GM12878 (cell line): ENCODE measurements at regions not wholly inside any gene's neighbourhood (a gene's known extent, or its start where the extent isn't known, plus 50 kb on each side); places are given as distances from the start of the nearest gene placed in this dataset.

Experiments
- ATAC-seq: fragments of 200-7000 bp; cut with Tn5 transposase; 3 replicates; pipeline ENCODE4 v1.9.1; 2020; ENCODE audit warnings: mild to moderate bottlenecking, moderate library complexity
- BruUV-seq: library from RNA; stranded (reverse); fragments of 400-500 nt; replicated peaks from 2 replicates; lab custom pipeline; 2021; lab: Mats Ljungman, UMichigan
- CTCF ChIA-PET: fragments of 300-600 bp; sonication (Branson Sonifier 250); formaldehyde crosslinking; extraction: SDS; loops from one replicate; lab custom pipeline; 2021; ENCODE audit warnings: inconsistent platforms; lab: Yijun Ruan, JAX
- POLR2A ChIA-PET: fragments of 350-600 bp; formaldehyde crosslinking; extraction: SDS; loops from one replicate; lab custom pipeline; 2021; ENCODE audit warnings: inconsistent platforms; lab: Charles Lee
- RAD21 ChIA-PET: fragments of 300-600 bp; sonication (Branson Sonifier 250); formaldehyde crosslinking; loops from one replicate; lab custom pipeline; 2023; ENCODE audit warnings: antibody characterized with exemption; ENCODE audit not compliant: unreplicated experiment; lab: Charles Lee
- SMC1A ChIA-PET: fragments of 300-600 bp; sonication (Branson Sonifier 250); formaldehyde crosslinking; loops from one replicate; lab custom pipeline; 2023; ENCODE audit not compliant: unreplicated experiment, uncharacterized antibody; lab: Charles Lee
- DNase-seq: peaks from one replicate; pipeline ENCODE4 v3.0.0-alpha.2; 2011; ENCODE audit warnings: low read depth, low spot score
- FAIRE-seq: peaks from 3 replicates; lab custom pipeline; 2011; peaks lifted over from hg19 to GRCh38; lab: Jason Lieb, UNC
- H2AFZ ChIP-seq: 2 replicates; pipeline ENCODE4 v1.6.0; 2011; ENCODE audit warnings: low read depth, low read length, control low read depth; ENCODE audit not compliant: control insufficient read depth
- H3K27ac ChIP-seq: 2 replicates; pipeline ENCODE4 v1.5.1; 2011; ENCODE audit warnings: control low read depth; ENCODE audit not compliant: control insufficient read depth, insufficient read depth
- H3K27me3 ChIP-seq, 2 experiments: replicated peaks in 1 of 2; 2 replicates each; pipeline versions ENCODE4 v1.6.0 to v1.6.1; 2011; ENCODE audit warnings: low read length in 1 of 2; ENCODE audit not compliant: control insufficient read depth in 2 of 2, insufficient read depth in 2 of 2
- H3K36me3 ChIP-seq, 2 experiments: 2 replicates each; pipeline ENCODE4 v1.5.1; 2011; ENCODE audit warnings: low read length in 1 of 2; ENCODE audit not compliant: control insufficient read depth in 2 of 2, insufficient read depth in 2 of 2
- H3K4me1 ChIP-seq: 2 replicates; pipeline ENCODE4 v1.6.1; 2011; ENCODE audit warnings: mild to moderate bottlenecking, low read length, moderate library complexity, mixed read lengths; ENCODE audit not compliant: control insufficient read depth, insufficient read depth
- H3K4me2 ChIP-seq: 2 replicates; pipeline ENCODE4 v1.6.0; 2011; ENCODE audit warnings: control low read depth; ENCODE audit not compliant: control insufficient read depth, insufficient read depth
- H3K4me3 ChIP-seq: fragments of 200-600 bp; sonication (generic); 2 replicates; pipeline ENCODE4 v1.5.1; 2016
- H3K79me2 ChIP-seq: 2 replicates; pipeline ENCODE4 v1.6.0; 2011; ENCODE audit warnings: low read length; ENCODE audit not compliant: control insufficient read depth, insufficient read depth
- H3K9ac ChIP-seq: 2 replicates; pipeline ENCODE4 v1.8.0; 2011; ENCODE audit warnings: low read length, control low read depth, mixed read lengths; ENCODE audit not compliant: control insufficient read depth, insufficient read depth
- H3K9me3 ChIP-seq: replicated peaks from 3 replicates; pipeline ENCODE4 v1.5.1; 2011; ENCODE audit warnings: mild to moderate bottlenecking, low read length; ENCODE audit not compliant: control insufficient read depth, insufficient read depth
- H4K20me1 ChIP-seq: 2 replicates; pipeline ENCODE4 v1.6.0; 2011; ENCODE audit not compliant: control insufficient read depth, insufficient read depth
- CBFB ChIP-seq: IDR thresholded peaks from 2 replicates; pipeline ENCODE4 v1.6.1; 2016; ENCODE audit warnings: antibody characterized with exemption, low read depth
- MTA2 ChIP-seq: fragments of 450-650 bp; IDR thresholded peaks from 2 replicates; pipeline ENCODE4 v1.6.1; 2016; ENCODE audit warnings: low read depth, mild to moderate bottlenecking, moderate library complexity
- MYB ChIP-seq: fragments of 150-350 bp; IDR thresholded peaks from 2 replicates; pipeline ENCODE4 v1.6.1; 2014; ENCODE audit warnings: mild to moderate bottlenecking, low read depth, low read length, borderline replicate concordance
- NR2F1 ChIP-seq: fragments of 450-650 bp; conservative IDR thresholded peaks from 2 replicates; pipeline ENCODE4 v1.6.1; 2017; ENCODE audit warnings: mild to moderate bottlenecking
- PAX8 ChIP-seq: fragments of 450-650 bp; IDR thresholded peaks from 2 replicates; pipeline ENCODE4 v1.6.1; 2017; ENCODE audit warnings: mild to moderate bottlenecking, moderate library complexity
- RB1 ChIP-seq: fragments of 450-650 bp; formaldehyde crosslinking; IDR thresholded peaks from 2 replicates; pipeline ENCODE4 v1.6.1; 2017; ENCODE audit warnings: mild to moderate bottlenecking, borderline replicate concordance
- SIN3A ChIP-seq: IDR thresholded peaks from 2 replicates; pipeline ENCODE4 v1.6.1; 2012; ENCODE audit warnings: low read depth, low read length, improper control_type of control experiment
- SREBF2 ChIP-seq: IDR thresholded peaks from 2 replicates; pipeline ENCODE4 v1.6.1; 2012; ENCODE audit warnings: mild to moderate bottlenecking, low read length
- ZNF622 ChIP-seq: fragments of 450-650 bp; IDR thresholded peaks from 2 replicates; pipeline ENCODE4 v1.6.1; 2017; ENCODE audit warnings: mild to moderate bottlenecking, inconsistent platforms
- WGBS: methylation state at CpG from one replicate; pipeline ENCODE4 v1.1.6; 2016; ENCODE audit warnings: low lambda C conversion rate; ENCODE audit not compliant: insufficient replicate concordance, insufficient coverage; ENCODE audit errors: missing lambda C conversion rate; 5-methylcytosine and 5-hydroxymethylcytosine counted together
- in situ Hi-C: fragments of 300-500 bp; cut with MboI; formaldehyde crosslinking; loops from 9 replicates; pipeline ENCODE4 v1.14.3; 2018; ENCODE audit warnings: mixed read lengths
- intact Hi-C: fragments of 100-400 bp; cut with micrococcal nuclease; formaldehyde crosslinking; loops from one replicate; pipeline ENCODE4 v1.14.2; 2022; ENCODE audit not compliant: unreplicated experiment
- TF ChIP-seq, protein P1 (sequence below): fragments of 450-650 bp; IDR thresholded peaks from 2 replicates; pipeline ENCODE4 v1.6.1; 2014; ENCODE audit warnings: mild to moderate bottlenecking
- TF ChIP-seq, protein P2 (sequence below): IDR thresholded peaks from 2 replicates; pipeline ENCODE4 v1.6.1; 2011; ENCODE audit warnings: borderline replicate concordance, low read depth, mild to moderate bottlenecking, moderate library complexity, mixed read lengths, low read length; ENCODE audit not compliant: insufficient read depth; ENCODE audit errors: extremely low read length
- TF ChIP-seq, protein P3 (sequence below): fragments of 450-650 bp; formaldehyde crosslinking; IDR thresholded peaks from 2 replicates; pipeline ENCODE4 v1.4.0; 2022; ENCODE audit warnings: mild to moderate bottlenecking, moderate library complexity

DNA sequence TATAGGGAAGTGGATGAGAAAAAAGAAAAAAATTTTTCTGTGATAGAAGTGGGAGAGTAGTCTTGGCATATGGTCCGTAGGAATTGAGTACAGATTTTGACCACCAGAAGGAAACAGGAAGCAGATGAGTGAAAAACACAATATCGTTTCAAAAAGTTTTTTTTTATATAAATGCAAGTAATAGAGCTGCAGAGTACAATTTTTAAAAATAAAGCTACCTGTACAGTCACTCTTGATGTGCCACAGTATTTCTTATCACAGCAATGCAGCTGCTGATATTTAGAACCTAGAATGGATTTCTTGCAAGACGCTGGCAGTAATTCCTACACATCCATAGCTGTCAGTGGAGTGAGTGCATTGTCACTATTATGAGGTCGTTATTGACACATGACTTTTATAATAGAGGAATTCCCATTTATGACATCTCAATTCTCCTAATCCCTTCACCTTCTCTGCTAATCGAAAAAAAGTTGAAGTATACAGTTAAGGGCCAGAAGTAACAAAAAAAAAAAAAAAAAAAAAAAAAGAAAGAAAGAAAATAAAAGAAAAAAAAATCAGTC lies 477.7 kb downstream of the TAF11L14 start:
- ChIA-PET RAD21 (interaction anchor here (0.8 to 1.0 kb wide), 2 partner anchors 896 to 897 kb away, joined by 3 read pairs; no protein-coding TSS in a partner anchor), POLR2A (interaction anchor here (0.6 kb wide), 1 partner anchor 1373 kb away, joined by 4 read pairs; no protein-coding TSS in a partner anchor), CTCF (interaction anchor here (0.6 kb wide), 1 partner anchor 23 kb away, joined by 5 read pairs; no protein-coding TSS in a partner anchor), SMC1A (interaction anchor here (0.7 kb wide), 1 partner anchor 124 kb away, joined by 3 read pairs; no protein-coding TSS in a partner anchor)
- H3K4me1 ChIP-seq, result no peaks in the 10 kb centered on the region
- no peaks in the 10 kb centered on the region for H4K20me1 ChIP-seq
- no peak overlapping the region for H3K27ac ChIP-seq
- no peak for ATAC-seq
- BruUV-seq, result no TSS peak
- H3K36me3 ChIP-seq, result no peaks in the 10 kb centered on the region
- H3K9me3 ChIP-seq, result no peaks in the 10 kb centered on the region
- 8% methylated on average over 5 of the region's 5 CpGs for WGBS
- in situ Hi-C loops (loop anchor here (10.0 kb wide), 1 partner anchor 897 kb away; the partner anchor contains the start of gene BASP1), intact Hi-C loops (loop anchor here (2.0 kb wide), 1 partner anchor 895 kb away; the partner anchor contains the start of gene BASP1)
- no peaks in the 10 kb centered on the region for H3K79me2 ChIP-seq
- DNase-seq, result no peak
- FAIRE-seq, result no peak
- no peak overlapping the region for H3K4me3 ChIP-seq
- H3K4me2 ChIP-seq, result no peak overlapping the region
- no peak overlapping the region for H2AFZ ChIP-seq
- no peaks in the 10 kb centered on the region for H3K27me3 ChIP-seq
- H3K9ac ChIP-seq, result no peak overlapping the region
- TF ChIP-seq SIN3A (no peak), CBFB (no peak), SREBF2 (no peak), RB1 (no peak), PAX8 (no peak), ZNF622 (no peak), MYB (no peak), MTA2 (no peak), NR2F1 (no peak)
- TF ChIP-seq, protein P1, sequence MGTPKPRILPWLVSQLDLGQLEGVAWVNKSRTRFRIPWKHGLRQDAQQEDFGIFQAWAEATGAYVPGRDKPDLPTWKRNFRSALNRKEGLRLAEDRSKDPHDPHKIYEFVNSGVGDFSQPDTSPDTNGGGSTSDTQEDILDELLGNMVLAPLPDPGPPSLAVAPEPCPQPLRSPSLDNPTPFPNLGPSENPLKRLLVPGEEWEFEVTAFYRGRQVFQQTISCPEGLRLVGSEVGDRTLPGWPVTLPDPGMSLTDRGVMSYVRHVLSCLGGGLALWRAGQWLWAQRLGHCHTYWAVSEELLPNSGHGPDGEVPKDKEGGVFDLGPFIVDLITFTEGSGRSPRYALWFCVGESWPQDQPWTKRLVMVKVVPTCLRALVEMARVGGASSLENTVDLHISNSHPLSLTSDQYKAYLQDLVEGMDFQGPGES, result no peak
- TF ChIP-seq, protein P2, sequence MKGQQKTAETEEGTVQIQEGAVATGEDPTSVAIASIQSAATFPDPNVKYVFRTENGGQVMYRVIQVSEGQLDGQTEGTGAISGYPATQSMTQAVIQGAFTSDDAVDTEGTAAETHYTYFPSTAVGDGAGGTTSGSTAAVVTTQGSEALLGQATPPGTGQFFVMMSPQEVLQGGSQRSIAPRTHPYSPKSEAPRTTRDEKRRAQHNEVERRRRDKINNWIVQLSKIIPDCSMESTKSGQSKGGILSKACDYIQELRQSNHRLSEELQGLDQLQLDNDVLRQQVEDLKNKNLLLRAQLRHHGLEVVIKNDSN, result no peak
- TF ChIP-seq, protein P3, sequence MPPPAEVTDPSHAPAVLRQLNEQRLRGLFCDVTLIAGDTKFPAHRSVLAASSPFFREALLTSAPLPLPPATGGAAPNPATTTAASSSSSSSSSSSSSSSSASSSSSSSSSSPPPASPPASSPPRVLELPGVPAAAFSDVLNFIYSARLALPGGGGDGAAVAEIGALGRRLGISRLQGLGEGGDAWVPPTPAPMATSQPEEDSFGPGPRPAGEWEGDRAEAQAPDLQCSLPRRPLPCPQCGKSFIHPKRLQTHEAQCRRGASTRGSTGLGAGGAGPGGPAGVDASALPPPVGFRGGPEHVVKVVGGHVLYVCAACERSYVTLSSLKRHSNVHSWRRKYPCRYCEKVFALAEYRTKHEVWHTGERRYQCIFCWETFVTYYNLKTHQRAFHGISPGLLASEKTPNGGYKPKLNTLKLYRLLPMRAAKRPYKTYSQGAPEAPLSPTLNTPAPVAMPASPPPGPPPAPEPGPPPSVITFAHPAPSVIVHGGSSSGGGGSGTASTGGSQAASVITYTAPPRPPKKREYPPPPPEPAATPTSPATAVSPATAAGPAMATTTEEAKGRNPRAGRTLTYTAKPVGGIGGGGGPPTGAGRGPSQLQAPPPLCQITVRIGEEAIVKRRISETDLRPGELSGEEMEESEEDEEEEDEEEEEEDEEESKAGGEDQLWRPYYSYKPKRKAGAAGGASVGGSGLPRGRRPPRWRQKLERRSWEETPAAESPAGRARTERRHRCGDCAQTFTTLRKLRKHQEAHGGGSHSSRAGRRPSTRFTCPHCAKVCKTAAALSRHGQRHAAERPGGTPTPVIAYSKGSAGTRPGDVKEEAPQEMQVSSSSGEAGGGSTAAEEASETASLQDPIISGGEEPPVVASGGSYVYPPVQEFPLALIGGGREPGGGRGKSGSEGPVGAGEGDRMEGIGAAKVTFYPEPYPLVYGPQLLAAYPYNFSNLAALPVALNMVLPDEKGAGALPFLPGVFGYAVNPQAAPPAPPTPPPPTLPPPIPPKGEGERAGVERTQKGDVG (CRISPR knock-in tag), result no peak
